ENCODE measurements at regions not wholly inside any gene's neighbourhood (a gene's known extent, or its start where the extent isn't known, plus 50 kb on each side); places are given as distances from the start of the nearest gene placed in this dataset.
"Not testable (repeated sequence)": the region's sequence is repeated elsewhere in the genome, so short reads cannot be mapped to it uniquely, and the experiment has no call there.

GRCh38 chr1:166471359-166471758 is 304.6 kb upstream of the FAM78B start:
- DNase-seq (ENCODE audit: low read depth, low spot score) = no peak
- no peak overlapping the region for H3K4me3 ChIP-seq (ENCODE audit: low read length)

GRCh38 chr1:166479052-166479631 is 312.3 kb upstream of the FAM78B start:
- peak; percentile 32 for DNase-seq (ENCODE audit: low read depth, low spot score)
- H3K4me3 ChIP-seq (ENCODE audit: low read length) = no peak overlapping the region

- DNase-seq (ENCODE audit: low read depth, low spot score) = no peak
- H3K4me3 ChIP-seq (ENCODE audit: low read length) = no peak overlapping the region
Observed at GRCh38 chr1:166484471-166484870, 317.7 kb upstream of the FAM78B start.

- H3K4me3 ChIP-seq (ENCODE audit: low read length) = no peak overlapping the region
- DNase-seq (ENCODE audit: low read depth, low spot score) = no peak
Observed at GRCh38 chr1:166484871-166485270, 318.1 kb upstream of the FAM78B start.

GRCh38 chr1:166485620-166486019 is 318.8 kb upstream of the FAM78B start:
- no peak for DNase-seq (ENCODE audit: low read depth, low spot score)

DNA sequence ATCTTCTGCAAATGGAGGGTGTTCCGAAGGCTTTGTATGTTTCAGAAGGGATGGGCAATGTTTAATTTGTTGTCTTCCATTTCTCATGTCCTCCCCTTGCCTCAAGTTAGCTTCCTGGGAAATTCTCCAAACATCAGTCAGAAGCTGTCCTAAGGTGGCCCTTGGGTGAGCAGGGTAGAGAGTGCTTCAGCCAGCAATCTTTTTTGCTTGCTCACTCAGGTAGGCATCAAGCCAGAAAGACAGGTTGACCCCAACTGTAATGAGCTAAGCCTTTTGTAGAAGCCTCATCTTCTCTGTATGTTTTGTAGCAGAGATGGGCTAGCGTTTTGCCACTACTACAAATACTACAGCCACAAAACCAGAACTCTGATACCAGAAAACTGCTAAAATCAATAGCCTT is 321.5 kb upstream of the FAM78B start:
- no peak overlapping the region for H3K4me3 ChIP-seq (ENCODE audit: low read length)
- DNase-seq (ENCODE audit: low read depth, low spot score) = no peak

More at GRCh38 chr1:166485620-166486019, 318.8 kb upstream of the FAM78B start:
- H3K4me3 ChIP-seq (ENCODE audit: low read length) = no peak overlapping the region

DNA sequence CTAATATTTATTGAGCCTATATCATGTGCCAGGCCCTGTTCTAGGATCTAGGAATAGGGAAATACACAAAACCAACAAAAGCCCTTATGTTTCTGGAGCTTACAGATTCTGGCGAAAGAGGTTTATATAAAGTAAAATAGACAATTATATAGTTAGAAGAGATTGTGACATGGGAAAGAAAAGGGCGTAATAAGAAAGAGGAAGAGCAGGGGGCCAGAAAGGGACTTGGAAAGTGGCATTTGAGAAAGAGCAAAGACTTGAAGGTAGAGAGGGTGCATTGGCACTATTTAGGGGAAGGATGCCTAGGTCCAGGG is 322.5 kb upstream of the FAM78B start:
- peak overlapping the region; percentile 48; the same call in 1 of the 2 replicates for H3K4me3 ChIP-seq (ENCODE audit: low read length)
- no peak for DNase-seq (ENCODE audit: low read depth, low spot score)

GRCh38 chr1:166489670-166490436 is 323.1 kb upstream of the FAM78B start:
- H3K4me3 ChIP-seq (ENCODE audit: low read length) = peak overlapping the region; percentile 48
- peak; percentile 54 for DNase-seq (ENCODE audit: low read depth, low spot score)

- DNase-seq (ENCODE audit: low read depth, low spot score) = no peak
- peak overlapping the region; percentile 48 for H3K4me3 ChIP-seq (ENCODE audit: low read length)
Observed at GRCh38 chr1:166490437-166490991, 323.7 kb upstream of the FAM78B start.

DNA sequence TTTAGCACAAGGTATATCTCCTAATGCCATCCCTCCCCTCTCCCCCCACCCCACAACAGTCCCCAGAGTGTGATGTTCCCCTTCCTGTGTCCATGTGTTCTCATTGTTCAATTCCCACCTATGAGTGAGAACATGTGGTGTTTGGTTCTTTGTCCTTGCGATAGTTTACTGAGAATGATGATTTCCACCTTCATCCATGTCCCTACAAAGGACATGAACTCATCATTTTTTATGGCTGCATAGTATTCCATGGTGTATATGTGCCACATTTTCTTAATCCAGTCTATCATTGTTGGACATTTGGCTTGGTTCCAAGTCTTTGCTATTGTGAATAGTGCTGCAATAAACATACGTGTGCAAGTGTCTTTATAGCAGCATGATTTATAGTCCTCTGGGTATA is 327.0 kb upstream of the FAM78B start:
- H3K4me3 ChIP-seq (ENCODE audit: low read length); DNase-seq (ENCODE audit: low read depth, low spot score): not testable (repeated sequence)

GRCh38 chr1:166507347-166507746 is 331.9 kb upstream of the POGK start:
- DNase-seq (ENCODE audit: low read depth, low spot score) = no peak
- H3K4me3 ChIP-seq (ENCODE audit: low read length) = no peak overlapping the region

- DNase-seq (ENCODE audit: low read depth, low spot score) = no peak
- no peak overlapping the region for H3K4me3 ChIP-seq (ENCODE audit: low read length)
Observed at GRCh38 chr1:166511761-166512160, 327.5 kb upstream of the POGK start.

DNA sequence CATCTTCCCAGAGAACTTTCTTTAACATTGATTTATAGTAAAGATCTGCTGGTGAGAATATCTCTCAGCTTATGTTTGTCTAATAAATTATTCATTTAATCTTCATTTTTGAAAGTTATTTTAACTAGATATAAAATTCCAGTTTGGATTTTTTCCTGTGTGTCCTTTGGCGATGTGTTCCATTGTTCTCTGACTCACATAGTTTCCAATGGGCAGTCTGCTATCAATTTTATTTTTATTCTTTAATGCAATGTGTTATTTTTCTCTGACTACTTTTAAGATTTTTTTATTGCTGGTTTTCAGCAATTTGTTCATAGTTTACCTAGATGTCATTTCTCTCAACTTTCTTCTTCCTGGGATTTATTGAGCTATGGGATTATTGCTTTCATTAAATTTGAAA is 325.2 kb upstream of the POGK start:
- DNase-seq (ENCODE audit: low read depth, low spot score) = no peak
- no peak overlapping the region for H3K4me3 ChIP-seq (ENCODE audit: low read length)

GRCh38 chr1:166527752-166528151 is 311.5 kb upstream of the POGK start:
- no peak for DNase-seq (ENCODE audit: low read depth, low spot score)
- H3K4me3 ChIP-seq (ENCODE audit: low read length) = no peak overlapping the region

- DNase-seq (ENCODE audit: low read depth, low spot score) = no peak
- no peak overlapping the region for H3K4me3 ChIP-seq (ENCODE audit: low read length)
Observed at GRCh38 chr1:166538646-166539045, 300.6 kb upstream of the POGK start.

- DNase-seq (ENCODE audit: low read depth, low spot score) = no peak
- H3K4me3 ChIP-seq (ENCODE audit: low read length) = no peak overlapping the region
Observed at GRCh38 chr1:166544036-166544435, 295.2 kb upstream of the POGK start.

DNA sequence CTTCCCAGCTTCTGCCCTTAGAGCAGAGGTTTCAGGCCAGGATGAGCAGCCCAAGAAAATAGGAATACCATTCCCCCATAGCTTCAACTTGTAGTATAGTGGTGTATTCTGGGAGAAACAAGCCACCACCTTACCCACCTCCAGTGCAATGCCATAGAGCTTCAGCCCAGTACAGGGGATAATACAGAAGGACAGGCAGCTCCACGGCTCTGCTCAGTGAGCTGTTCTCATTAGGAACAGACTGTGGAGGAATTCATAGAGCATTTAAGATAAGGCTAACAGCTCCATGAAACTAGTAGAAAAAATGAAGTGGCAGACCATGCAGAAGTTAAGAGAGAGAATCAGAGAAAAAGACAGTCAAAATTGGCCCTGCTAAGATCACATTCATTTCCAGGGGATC is 294.7 kb upstream of the POGK start:
- H3K4me3 ChIP-seq (ENCODE audit: low read length) = no peak overlapping the region
- DNase-seq (ENCODE audit: low read depth, low spot score) = no peak

GRCh38 chr1:166552706-166553105 is 286.6 kb upstream of the POGK start:
- H3K4me3 ChIP-seq (ENCODE audit: low read length) = no peak overlapping the region
- no peak for DNase-seq (ENCODE audit: low read depth, low spot score)

GRCh38 chr1:166570954-166571353 is 268.3 kb upstream of the POGK start:
- DNase-seq (ENCODE audit: low read depth, low spot score) = no peak
- H3K4me3 ChIP-seq (ENCODE audit: low read length) = no peak overlapping the region

GRCh38 chr1:166573199-166573598 is 266.1 kb upstream of the POGK start:
- DNase-seq (ENCODE audit: low read depth, low spot score) = no peak
- H3K4me3 ChIP-seq (ENCODE audit: low read length) = no peak overlapping the region

All from Jurkat, Clone E6-1 (cell line).